ENCODE measurements at regions not wholly inside any gene's neighbourhood (a gene's known extent, or its start where the extent isn't known, plus 50 kb on each side); places are given as distances from the start of the nearest gene placed in this dataset.

DNA sequence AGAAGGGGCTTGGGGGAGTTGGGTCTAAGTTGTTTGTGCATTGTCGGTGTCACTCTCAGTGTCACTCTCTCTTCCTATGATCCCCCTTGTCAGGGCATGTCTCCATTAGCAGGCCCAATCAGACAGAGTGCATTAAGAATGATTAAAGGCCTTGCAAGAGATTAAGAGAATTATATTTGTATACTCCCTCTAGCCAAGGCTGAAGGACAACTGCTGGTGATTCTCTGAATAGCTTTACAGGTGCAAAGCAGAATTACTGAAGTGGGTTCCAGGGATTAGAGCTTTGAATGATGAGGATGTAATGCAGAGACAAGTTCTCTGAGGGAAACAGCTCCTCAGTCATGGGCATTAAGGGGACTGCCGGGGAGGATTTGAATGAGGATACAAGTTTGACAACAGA is 104.8 kb upstream of the LGALSL start:
- TF ChIP-seq, protein P1, sequence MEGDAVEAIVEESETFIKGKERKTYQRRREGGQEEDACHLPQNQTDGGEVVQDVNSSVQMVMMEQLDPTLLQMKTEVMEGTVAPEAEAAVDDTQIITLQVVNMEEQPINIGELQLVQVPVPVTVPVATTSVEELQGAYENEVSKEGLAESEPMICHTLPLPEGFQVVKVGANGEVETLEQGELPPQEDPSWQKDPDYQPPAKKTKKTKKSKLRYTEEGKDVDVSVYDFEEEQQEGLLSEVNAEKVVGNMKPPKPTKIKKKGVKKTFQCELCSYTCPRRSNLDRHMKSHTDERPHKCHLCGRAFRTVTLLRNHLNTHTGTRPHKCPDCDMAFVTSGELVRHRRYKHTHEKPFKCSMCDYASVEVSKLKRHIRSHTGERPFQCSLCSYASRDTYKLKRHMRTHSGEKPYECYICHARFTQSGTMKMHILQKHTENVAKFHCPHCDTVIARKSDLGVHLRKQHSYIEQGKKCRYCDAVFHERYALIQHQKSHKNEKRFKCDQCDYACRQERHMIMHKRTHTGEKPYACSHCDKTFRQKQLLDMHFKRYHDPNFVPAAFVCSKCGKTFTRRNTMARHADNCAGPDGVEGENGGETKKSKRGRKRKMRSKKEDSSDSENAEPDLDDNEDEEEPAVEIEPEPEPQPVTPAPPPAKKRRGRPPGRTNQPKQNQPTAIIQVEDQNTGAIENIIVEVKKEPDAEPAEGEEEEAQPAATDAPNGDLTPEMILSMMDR (IDR thresholded peaks at IDR 0.05; ENCODE audit: low read length, missing control alignments), result no peak
- no peak overlapping the region for H3K4me3 ChIP-seq (replicated peaks; ENCODE audit: low read depth, low read length)
- no peak for DNase-seq (ENCODE audit: low read depth)

DNA sequence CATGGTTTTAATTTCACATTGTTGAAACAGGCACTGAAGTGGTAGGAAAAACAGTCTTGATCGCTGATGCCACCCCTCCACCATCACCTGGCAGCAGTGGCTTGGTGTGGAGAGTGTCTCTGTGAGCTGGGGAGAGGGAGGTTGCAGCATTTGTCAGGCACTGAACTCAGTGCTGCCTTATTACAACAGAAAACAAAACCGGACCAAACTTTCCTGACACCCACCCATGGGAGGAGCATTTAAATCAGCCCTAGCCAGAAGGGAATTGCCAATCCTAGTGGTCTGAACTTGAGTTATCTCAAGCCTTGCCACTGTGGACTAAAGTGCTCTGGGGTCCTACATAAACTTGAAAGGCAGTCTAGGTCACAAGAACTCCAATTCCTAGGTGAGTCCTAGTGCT is 103.0 kb upstream of the LGALSL start:
- TF ChIP-seq, protein P1 (IDR thresholded peaks at IDR 0.05; ENCODE audit: low read length, missing control alignments), result no peak
- H3K4me3 ChIP-seq (replicated peaks; ENCODE audit: low read depth, low read length), result no peak overlapping the region
- DNase-seq (ENCODE audit: low read depth), result no peak

- no peak overlapping the region for H3K4me3 ChIP-seq (replicated peaks; ENCODE audit: low read depth, low read length)
- TF ChIP-seq, protein P1 (IDR thresholded peaks at IDR 0.05; ENCODE audit: low read length, missing control alignments), result no peak
- DNase-seq (ENCODE audit: low read depth), result no peak
These were observed 101.7 kb upstream of the LGALSL start for GRCh38 chr2:64352292-64352691.

GRCh38 chr2:64354857-64355680 is 98.9 kb upstream of the LGALSL start:
- TF ChIP-seq, protein P1 (IDR thresholded peaks at IDR 0.05; ENCODE audit: low read length, missing control alignments), result no peak
- H3K4me3 ChIP-seq (replicated peaks; ENCODE audit: low read depth, low read length), result no peak overlapping the region
- peak; percentile 64 for DNase-seq (ENCODE audit: low read depth)

GRCh38 chr2:64356906-64357305 is 97.1 kb upstream of the LGALSL start:
- no peak for DNase-seq (ENCODE audit: low read depth)
- TF ChIP-seq, protein P1 (IDR thresholded peaks at IDR 0.05; ENCODE audit: low read length, missing control alignments), result no peak
- H3K4me3 ChIP-seq (replicated peaks; ENCODE audit: low read depth, low read length), result no peak overlapping the region

DNA sequence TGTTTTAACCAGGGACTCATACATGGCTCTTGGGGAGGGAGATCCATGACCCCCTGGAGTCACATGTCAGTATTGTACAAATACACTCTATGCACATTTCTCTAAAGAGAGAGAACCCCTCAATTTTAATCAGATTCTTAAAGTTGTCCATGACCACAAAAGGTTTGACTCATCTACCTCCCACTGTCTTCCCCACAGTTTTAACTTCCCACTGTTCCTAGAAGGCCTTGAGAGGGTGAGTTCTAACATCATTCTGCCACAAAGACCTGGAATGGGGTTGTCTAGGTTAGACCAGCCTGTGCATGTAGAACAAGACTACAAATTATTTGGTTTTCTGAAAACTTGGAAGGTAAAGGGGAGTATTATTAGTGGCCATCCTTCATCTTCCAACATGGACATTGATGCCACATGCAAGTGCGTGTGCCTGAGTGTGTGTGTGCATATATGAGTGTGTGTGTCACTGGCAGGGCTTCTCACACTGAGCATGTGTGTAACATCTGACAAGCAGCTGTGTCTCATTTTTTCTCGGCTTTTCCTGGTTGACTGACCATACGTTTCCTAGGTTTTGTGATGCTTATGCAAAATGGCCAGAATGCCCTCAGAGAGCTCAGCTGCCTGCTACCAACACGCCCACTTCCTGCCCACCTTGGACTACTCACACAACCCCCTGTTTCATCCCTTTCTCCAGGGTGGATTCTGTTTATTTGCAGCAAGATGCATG is 94.6 kb upstream of the LGALSL start:
- TF ChIP-seq, protein P1 (IDR thresholded peaks at IDR 0.05; ENCODE audit: low read length, missing control alignments), result no peak
- H3K4me3 ChIP-seq (replicated peaks; ENCODE audit: low read depth, low read length), result no peak overlapping the region
- DNase-seq (ENCODE audit: low read depth), result no peak

Measured in fibroblast of pulmonary artery (primary cell).